T-cell (primary cell): ENCODE measurements at regions not wholly inside any gene's neighbourhood (a gene's known extent, or its start where the extent isn't known, plus 50 kb on each side); places are given as distances from the start of the nearest gene placed in this dataset.

Source experiments
- ATAC-seq, 4 experiments: fragments of 200-7000 bp in 3 of 4; fragments of 150-1000 bp in 1 of 4; cut with Tn5 transposase; replicated peaks in 1 of 4; 1 replicate in 3 of 4; 2 replicates in 1 of 4; pipeline ENCODE4 v1.10.0; 2021; ENCODE audit warnings: moderate library complexity in 3 of 4, mild to moderate bottlenecking in 2 of 4, moderate number of reproducible peaks in 1 of 4
- CTCF ChIA-PET, 2 donors: fragments of 300-600 bp; sonication (Branson Sonifier 250); formaldehyde crosslinking; loops; one replicate each; lab custom pipeline; 2022; ENCODE audit warnings: antibody characterized with exemption in 2 of 2; lab: Charles Lee
- POLR2A ChIA-PET, 2 donors: fragments of 300-600 bp; sonication (Branson Sonifier 250); formaldehyde crosslinking; loops; one replicate each; lab custom pipeline; 2022; ENCODE audit warnings: antibody characterized with exemption in 2 of 2; lab: Charles Lee
- DNase-seq, 35 experiments: peaks; one replicate each; pipeline versions ENCODE4 v3.0.0 to v3.0.0-alpha.2; 2013 to 2023
- H3K27ac ChIP-seq: one replicate; pipeline ENCODE4 v1.5.1; 2013; ENCODE audit warnings: low read length
- H3K27me3 ChIP-seq, 2 experiments: replicated peaks in 1 of 2; 1 replicate in 1 of 2; 2 replicates in 1 of 2; pipeline versions ENCODE4 v1.6.1 to v1.7.0; 2013; ENCODE audit warnings: low read length in 1 of 2, mixed read lengths in 1 of 2; ENCODE audit not compliant: control insufficient read depth in 2 of 2, insufficient read depth in 2 of 2; ENCODE audit errors: extremely low read depth in 1 of 2
- H3K36me3 ChIP-seq, 2 donors: 1 replicate in 1 of 2; 2 replicates in 1 of 2; pipeline versions ENCODE4 v1.6.1 to v1.7.0; 2013; ENCODE audit warnings: low read length in 1 of 2; ENCODE audit not compliant: control insufficient read depth in 2 of 2, insufficient read depth in 1 of 2; ENCODE audit errors: extremely low read depth in 1 of 2
- H3K4me1 ChIP-seq, 2 experiments: 1 replicate in 1 of 2; 2 replicates in 1 of 2; pipeline versions ENCODE4 v1.6.1 to v1.7.0; 2013; ENCODE audit warnings: low read length in 2 of 2, mixed read lengths in 1 of 2; ENCODE audit not compliant: insufficient read depth in 2 of 2, control insufficient read depth in 1 of 2; ENCODE audit errors: extremely low read depth in 1 of 2
- H3K4me3 ChIP-seq, 2 donors: 1 replicate in 1 of 2; 2 replicates in 1 of 2; pipeline versions ENCODE4 v1.5.1 to v1.7.0; 2013; ENCODE audit warnings: mild to moderate bottlenecking in 2 of 2, low read length in 1 of 2, moderate library complexity in 1 of 2; ENCODE audit not compliant: control insufficient read depth in 1 of 2; ENCODE audit errors: extremely low read depth in 1 of 2
- H3K9me3 ChIP-seq: 2 replicates; pipeline ENCODE4 v1.7.0; 2013
- H3K27ac Mint-ChIP-seq, 2 donors: one replicate each; pipeline ENCODE4 v1.8.0; 2020 to 2021; ENCODE audit warnings: mild to moderate bottlenecking in 2 of 2, mixed read lengths in 2 of 2
- H3K27me3 Mint-ChIP-seq, 2 donors: one replicate each; pipeline ENCODE4 v1.8.0; 2021 to 2022; ENCODE audit warnings: mixed read lengths in 2 of 2
- H3K36me3 Mint-ChIP-seq: one replicate; pipeline ENCODE4 v1.8.0; 2021; ENCODE audit warnings: mixed read lengths
- H3K4me1 Mint-ChIP-seq, 3 donors: one replicate each; pipeline ENCODE4 v1.8.0; 2020 to 2022; ENCODE audit warnings: mixed read lengths in 3 of 3, mild to moderate bottlenecking in 1 of 3
- H3K4me3 Mint-ChIP-seq, 3 donors: one replicate each; pipeline ENCODE4 v1.8.0; 2020 to 2022; ENCODE audit warnings: mild to moderate bottlenecking in 3 of 3, mixed read lengths in 3 of 3, moderate library complexity in 3 of 3
- H3K9me3 Mint-ChIP-seq, 3 donors: one replicate each; pipeline ENCODE4 v1.8.0; 2020 to 2022; ENCODE audit warnings: mixed read lengths in 3 of 3
- WGBS: methylation state at CpG from one replicate; pipeline ENCODE4 v1.1.5; 2013; ENCODE audit warnings: missing lambda C conversion rate; ENCODE audit not compliant: insufficient coverage; 5-methylcytosine and 5-hydroxymethylcytosine counted together

GRCh38 chr3:3594986-3595385 lies 204.2 kb upstream of the LRRN1 start:
- DNase-seq (no peak), ATAC-seq (no peak)
- Histone ChIP-seq H3K27ac (no peak overlapping the region), H3K4me1 (no peaks in the 10 kb centered on the region), H3K36me3 (no peaks in the 10 kb centered on the region), H3K9me3 (no peaks in the 10 kb centered on the region), H3K4me3 (no peak overlapping the region), H3K27me3 (no peaks in the 10 kb centered on the region)
- ChIA-PET CTCF (no interaction called here), POLR2A (interaction anchor here in 1 of 2 donors (0.6 kb wide), 1 partner anchor 157 kb away, joined by 3 read pairs; no protein-coding TSS in a partner anchor)
- Mint-ChIP-seq H3K9me3 (peaks cover 2 to 5% (median 3%) of the 10 kb centered on the region in 3 donors), H3K4me3 (no peak overlapping the region), H3K27ac (no peak overlapping the region), H3K36me3 (no peaks in the 10 kb centered on the region), H3K4me1 (no peaks in the 10 kb centered on the region), H3K27me3 (no peaks in the 10 kb centered on the region)
- no CpG with 5 or more reads among the region's 3 CpGs for WGBS

- POLR2A ChIA-PET: no interaction called here
- WGBS: 23% methylated on average over 2 of the region's 3 CpGs
These were observed 209.5 kb upstream of the LRRN1 start for GRCh38 chr3:3589715-3590130.

GRCh38 chr3:3587647-3587972 lies 211.6 kb upstream of the LRRN1 start:
- H3K36me3 Mint-ChIP-seq: no peaks in the 10 kb centered on the region
- H3K4me3 ChIP-seq: no peak overlapping the region
- H3K4me1 Mint-ChIP-seq: no peaks in the 10 kb centered on the region
- no CpG with 5 or more reads among the region's 4 CpGs for WGBS
- ATAC-seq (no peak), DNase-seq (no peak)
- no peaks in the 10 kb centered on the region for H3K27me3 Mint-ChIP-seq
- no peaks in the 10 kb centered on the region for H3K36me3 ChIP-seq
- H3K27ac ChIP-seq: no peak overlapping the region
- ChIA-PET POLR2A (no interaction called here), CTCF (interaction anchor here in 1 of 2 donors (0.6 kb wide), 1 partner anchor 152 kb away, joined by 7 read pairs; no protein-coding TSS in a partner anchor)
- H3K9me3 Mint-ChIP-seq: peaks cover 0 to 3% (median 1%) of the 10 kb centered on the region in 3 donors
- H3K4me3 Mint-ChIP-seq: no peak overlapping the region
- H3K27ac Mint-ChIP-seq: no peak overlapping the region
- no peaks in the 10 kb centered on the region for H3K9me3 ChIP-seq
- no peaks in the 10 kb centered on the region for H3K4me1 ChIP-seq
- H3K27me3 ChIP-seq: no peaks in the 10 kb centered on the region

More at GRCh38 chr3:3589715-3590130, 209.5 kb upstream of the LRRN1 start:
- CTCF ChIA-PET: interaction anchor here in 1 of 2 donors (0.6 kb wide), 1 partner anchor 19 kb away, joined by 3 read pairs; no protein-coding TSS in a partner anchor
- no peaks in the 10 kb centered on the region for H3K27me3 Mint-ChIP-seq
- H3K36me3 ChIP-seq: no peaks in the 10 kb centered on the region
- no peaks in the 10 kb centered on the region for H3K4me1 ChIP-seq
- no peaks in the 10 kb centered on the region for H3K36me3 Mint-ChIP-seq
- no peak for DNase-seq
- H3K27me3 ChIP-seq: no peaks in the 10 kb centered on the region
- no peak overlapping the region for H3K27ac Mint-ChIP-seq
- no peaks in the 10 kb centered on the region for H3K4me1 Mint-ChIP-seq
- H3K9me3 Mint-ChIP-seq: peaks cover 0 to 5% (median 3%) of the 10 kb centered on the region in 3 donors
- no peak for ATAC-seq
- H3K4me3 ChIP-seq: no peak overlapping the region
- H3K4me3 Mint-ChIP-seq: no peak overlapping the region
- no peak overlapping the region for H3K27ac ChIP-seq
- H3K9me3 ChIP-seq: no peaks in the 10 kb centered on the region

- H3K4me1 ChIP-seq: no peaks in the 10 kb centered on the region
- DNase-seq (no peak), ATAC-seq (no peak)
- no peaks in the 10 kb centered on the region for H3K9me3 ChIP-seq
- no peaks in the 10 kb centered on the region for H3K27me3 Mint-ChIP-seq
- H3K4me3 ChIP-seq: no peak overlapping the region
- H3K27me3 ChIP-seq: no peaks in the 10 kb centered on the region
- H3K27ac ChIP-seq: no peak overlapping the region
- ChIA-PET CTCF (no interaction called here), POLR2A (no interaction called here)
- no peaks in the 10 kb centered on the region for H3K36me3 Mint-ChIP-seq
- no peaks in the 10 kb centered on the region for H3K36me3 ChIP-seq
- H3K27ac Mint-ChIP-seq: no peak overlapping the region
- no peak overlapping the region for H3K4me3 Mint-ChIP-seq
- H3K4me1 Mint-ChIP-seq: no peaks in the 10 kb centered on the region
- 68% methylated on average over 4 of the region's 8 CpGs for WGBS
- H3K9me3 Mint-ChIP-seq: peaks cover 0 to 3% (median 0%) of the 10 kb centered on the region in 3 donors
These were observed 212.2 kb upstream of the LRRN1 start for GRCh38 chr3:3586843-3587646.

- no peak overlapping the region for H3K4me3 Mint-ChIP-seq
- no peaks in the 10 kb centered on the region for H3K9me3 ChIP-seq
- H3K4me1 Mint-ChIP-seq: no peaks in the 10 kb centered on the region
- DNase-seq (no peak), ATAC-seq (no peak)
- no peak overlapping the region for H3K4me3 ChIP-seq
- no peaks in the 10 kb centered on the region for H3K4me1 ChIP-seq
- H3K27me3 ChIP-seq: no peaks in the 10 kb centered on the region
- no peaks in the 10 kb centered on the region for H3K27me3 Mint-ChIP-seq
- H3K27ac Mint-ChIP-seq: no peak overlapping the region
- WGBS: 54% methylated on average over 2 of the region's 3 CpGs
- ChIA-PET POLR2A (no interaction called here), CTCF (no interaction called here)
- H3K27ac ChIP-seq: no peak overlapping the region
- no peaks in the 10 kb centered on the region for H3K36me3 Mint-ChIP-seq
- H3K9me3 Mint-ChIP-seq: no peaks in the 10 kb centered on the region
- H3K36me3 ChIP-seq: no peaks in the 10 kb centered on the region
These were observed 212.9 kb upstream of the LRRN1 start for GRCh38 chr3:3586336-3586735.

GRCh38 chr3:3579658-3580057 lies 219.6 kb upstream of the LRRN1 start:
- no peaks in the 10 kb centered on the region for H3K9me3 ChIP-seq

More at GRCh38 chr3:3579658-3580057, 219.6 kb upstream of the LRRN1 start:
- Histone ChIP-seq H3K4me1 (no peaks in the 10 kb centered on the region), H3K27me3 (peaks cover 0 to 4% of the 10 kb centered on the region in 2 experiments), H3K4me3 (no peak overlapping the region), H3K36me3 (no peaks in the 10 kb centered on the region), H3K27ac (no peak overlapping the region)
- CTCF ChIA-PET: no interaction called here
- Mint-ChIP-seq H3K9me3 (no peaks in the 10 kb centered on the region), H3K4me3 (no peak overlapping the region), H3K27me3 (peaks cover 0 to 4% of the 10 kb centered on the region in 2 donors), H3K36me3 (no peaks in the 10 kb centered on the region), H3K27ac (no peak overlapping the region), H3K4me1 (no peaks in the 10 kb centered on the region)
- POLR2A ChIA-PET: no interaction called here
- ATAC-seq: no peak
- DNase-seq: no peak
- WGBS: 100% methylated on average over 1 of the region's 2 CpGs
